ENCODE measurements at regions not wholly inside any gene's neighbourhood (a gene's known extent, or its start where the extent isn't known, plus 50 kb on each side); places are given as distances from the start of the nearest gene placed in this dataset.

GRCh38 chr13:24625331-24625731 is 54.9 kb upstream of the ATP12A start:
- no peaks in the 10 kb centered on the region for H3K9me3 Mint-ChIP-seq
- ChIA-PET POLR2A (no interaction called here), CTCF (interaction anchor here (0.8 to 1.9 kb wide), 4 partner anchors 45 to 370 kb away, joined by 3 to 7 read pairs (median 5); no protein-coding TSS in a partner anchor)
- H3K36me3 Mint-ChIP-seq: no peaks in the 10 kb centered on the region; the same call in 1 of the 2 replicates
- H3K27me3 Mint-ChIP-seq (ENCODE audit: low read depth): no peaks in the 10 kb centered on the region; the same call in 1 of the 2 replicates
- H3K4me3 Mint-ChIP-seq: no peak overlapping the region
- H3K4me1 Mint-ChIP-seq: peaks cover 33% of the 10 kb centered on the region
- no peak overlapping the region for H3K27ac Mint-ChIP-seq
- no peak for DNase-seq (ENCODE audit: low spot score)
- no peak for ATAC-seq
- no peak for TF ChIP-seq CBFB (CRISPR knock-in tag; IDR thresholded peaks at IDR 0.05; ENCODE audit: low read depth)
- no peak for TF ChIP-seq GTF2I (CRISPR knock-in tag; conservative IDR thresholded peaks at IDR 0.05)
- 0 out of 2 replicates have a peak, but pooled peaks have one; percentile 5 for TF ChIP-seq ZNF423 (CRISPR knock-in tag; IDR thresholded peaks at IDR 0.05)

GRCh38 chr13:24625870-24626849 is 54.0 kb upstream of the ATP12A start:
- ATAC-seq: no peak
- Mint-ChIP-seq H3K4me3 (no peak overlapping the region), H3K4me1 (peaks cover 41% of the 10 kb centered on the region), H3K36me3 (no peaks in the 10 kb centered on the region; the same call in 1 of the 2 replicates), H3K27me3 (ENCODE audit: low read depth) (no peaks in the 10 kb centered on the region; the same call in 1 of the 2 replicates), H3K27ac (no peak overlapping the region), H3K9me3 (no peaks in the 10 kb centered on the region; the same call in 1 of the 2 replicates)
- POLR2A ChIA-PET: no interaction called here
- TF ChIP-seq MXD4 (CRISPR knock-in tag; IDR thresholded peaks at IDR 0.05; ENCODE audit: borderline replicate concordance) (no peak), NR1H2 (CRISPR knock-in tag; IDR thresholded peaks at IDR 0.05) (no peak), NR2C2 (CRISPR knock-in tag; IDR thresholded peaks at IDR 0.05) (no peak), E2F1 (CRISPR knock-in tag; IDR thresholded peaks at IDR 0.05) (no peak), CTCF (IDR thresholded peaks at IDR 0.05) (no peak), IRF1 (CRISPR knock-in tag; IDR thresholded peaks at IDR 0.05) (no peak), ZNF416 (CRISPR knock-in tag; IDR thresholded peaks at IDR 0.05) (no peak), JUN (CRISPR knock-in tag; IDR thresholded peaks at IDR 0.05) (no peak), ZNF121 (CRISPR knock-in tag; IDR thresholded peaks at IDR 0.05) (no peak), CDX4 (CRISPR knock-in tag; IDR thresholded peaks at IDR 0.05; ENCODE audit: borderline replicate concordance) (no peak), E2F4 (CRISPR knock-in tag; IDR thresholded peaks at IDR 0.05; ENCODE audit: borderline replicate concordance, low read depth) (no peak), CREM (CRISPR knock-in tag; IDR thresholded peaks at IDR 0.05) (no peak), ZNF219 (CRISPR knock-in tag; IDR thresholded peaks at IDR 0.05; ENCODE audit: borderline replicate concordance) (no peak), GABPB1 (CRISPR knock-in tag; IDR thresholded peaks at IDR 0.05) (no peak), TP53 (CRISPR knock-in tag; IDR thresholded peaks at IDR 0.05) (no peak), HMGA2 (CRISPR knock-in tag; IDR thresholded peaks at IDR 0.05) (no peak), ELF4 (CRISPR knock-in tag; IDR thresholded peaks at IDR 0.05; ENCODE audit: low read depth) (no peak)
- no peak for DNase-seq (ENCODE audit: low spot score)
- CTCF ChIA-PET: interaction anchor here (0.7 to 2.2 kb wide), 5 partner anchors 7 to 68 kb away, joined by 3 to 10 read pairs (median 7); no protein-coding TSS in a partner anchor
